HG03139 (cell line): ENCODE measurements at regions not wholly inside any gene's neighbourhood (a gene's known extent, or its start where the extent isn't known, plus 50 kb on each side); places are given as distances from the start of the nearest gene placed in this dataset.
"Not testable (repeated sequence)": the region's sequence is repeated elsewhere in the genome, so short reads cannot be mapped to it uniquely, and the experiment has no call there.

Source experiments
- ATAC-seq: cut with Tn5 transposase; IDR thresholded peaks from one replicate; pipeline ENCODE4 v1.9.1; 2021; ENCODE audit not compliant: unreplicated experiment

GRCh38 chrX:115840729-115841409, 279.9 kb downstream of the PLS3 start:
- ATAC-seq = not testable (repeated sequence)

GRCh38 chrX:115850986-115851385, 290.0 kb downstream of the PLS3 start:
- ATAC-seq = not testable (repeated sequence)

GRCh38 chrX:115853260-115853659, 292.3 kb downstream of the PLS3 start:
- not testable (repeated sequence) for ATAC-seq

- ATAC-seq = not testable (repeated sequence)
These were observed 289.4 kb upstream of the AGTR2 start for GRCh38 chrX:115881170-115881569.

- ATAC-seq = not testable (repeated sequence)
These were observed 286.4 kb upstream of the AGTR2 start for GRCh38 chrX:115884121-115884520.

- not testable (repeated sequence) for ATAC-seq
These were observed 282.5 kb upstream of the AGTR2 start for GRCh38 chrX:115888041-115888440.

GRCh38 chrX:115888519-115888918, 282.0 kb upstream of the AGTR2 start:
- not testable (repeated sequence) for ATAC-seq

- no peak for ATAC-seq
These were observed 281.2 kb upstream of the AGTR2 start for GRCh38 chrX:115889121-115889890.

GRCh38 chrX:115892056-115892708, 278.4 kb upstream of the AGTR2 start:
- no peak for ATAC-seq

GRCh38 chrX:115892787-115893671, 277.5 kb upstream of the AGTR2 start:
- ATAC-seq = peak; percentile 57

- ATAC-seq = no peak
These were observed 276.5 kb upstream of the AGTR2 start for GRCh38 chrX:115894087-115894486.

GRCh38 chrX:115895678-115896329, 274.7 kb upstream of the AGTR2 start:
- ATAC-seq = no peak

- no peak for ATAC-seq
These were observed 274.2 kb upstream of the AGTR2 start for GRCh38 chrX:115896362-115896761.

GRCh38 chrX:115897956-115898355, 272.6 kb upstream of the AGTR2 start:
- ATAC-seq = no peak

- ATAC-seq = peak; percentile 81
These were observed 272.1 kb upstream of the AGTR2 start for GRCh38 chrX:115898382-115899001.

- no peak for ATAC-seq
These were observed 270.1 kb upstream of the AGTR2 start for GRCh38 chrX:115900425-115900824.

- no peak for ATAC-seq
These were observed 269.3 kb upstream of the AGTR2 start for GRCh38 chrX:115901241-115901640.

GRCh38 chrX:115902995-115903394, 267.5 kb upstream of the AGTR2 start:
- no peak for ATAC-seq

GRCh38 chrX:115906276-115906675, 264.3 kb upstream of the AGTR2 start:
- ATAC-seq = no peak

GRCh38 chrX:115906881-115907280, 263.7 kb upstream of the AGTR2 start:
- ATAC-seq = no peak
